CD4-positive, alpha-beta T cell treated with Interleukin-21 for 1 hour (primary cell): ENCODE measurements at regions not wholly inside any gene's neighbourhood (a gene's known extent, or its start where the extent isn't known, plus 50 kb on each side); places are given as distances from the start of the nearest gene placed in this dataset.
"Not testable (repeated sequence)": the region's sequence is repeated elsewhere in the genome, so short reads cannot be mapped to it uniquely, and the experiment has no call there.

ENCODE experiments used
- DNase-seq: peaks from one replicate; pipeline ENCODE4 v3.0.0-alpha.2; 2020

GRCh38 chr3:72288955-72289691, 504.2 kb upstream of the PROK2 start:
- DNase-seq, result no peak

DNA sequence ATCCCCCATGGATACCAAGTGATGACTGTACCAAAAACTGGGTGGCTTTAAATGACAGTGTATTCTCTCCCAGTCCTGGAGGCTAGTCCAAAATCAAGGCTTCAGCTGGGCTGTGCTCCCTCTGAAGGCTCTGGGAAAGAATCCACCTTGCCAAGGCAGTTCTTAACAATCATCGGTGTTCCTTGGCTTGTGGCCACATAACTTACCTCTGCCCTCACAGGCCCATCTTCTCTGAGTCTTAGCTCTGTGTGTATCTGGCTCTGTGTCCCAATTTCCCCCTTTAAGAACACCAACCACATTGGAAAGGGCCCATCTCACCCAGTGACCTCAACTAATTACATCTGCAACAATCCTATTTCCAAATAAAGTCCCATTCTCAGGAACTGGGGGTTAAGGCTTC, 503.0 kb upstream of the PROK2 start:
- no peak for DNase-seq

DNA sequence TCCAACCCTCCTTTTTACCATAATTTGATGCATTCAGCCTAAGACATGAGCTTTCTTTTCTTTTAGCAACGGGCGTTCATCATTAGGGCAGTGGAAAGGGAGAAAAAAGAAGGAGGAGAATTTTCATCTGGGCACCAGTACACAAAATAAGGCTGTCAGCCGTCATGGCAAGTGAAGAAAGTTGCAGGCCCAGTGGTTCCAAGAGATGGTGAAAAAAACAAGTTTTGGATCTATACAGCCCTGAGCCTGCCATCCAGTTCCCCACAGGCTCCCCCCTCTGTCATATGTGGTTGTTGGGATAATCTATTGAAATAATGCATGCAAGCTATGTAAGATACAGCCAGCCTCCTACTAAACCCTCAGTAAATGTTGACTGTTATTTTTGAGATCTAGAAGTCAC, 500.6 kb upstream of the PROK2 start:
- no peak for DNase-seq

GRCh38 chr3:72284471-72284870, 499.5 kb upstream of the PROK2 start:
- DNase-seq, result no peak

DNA sequence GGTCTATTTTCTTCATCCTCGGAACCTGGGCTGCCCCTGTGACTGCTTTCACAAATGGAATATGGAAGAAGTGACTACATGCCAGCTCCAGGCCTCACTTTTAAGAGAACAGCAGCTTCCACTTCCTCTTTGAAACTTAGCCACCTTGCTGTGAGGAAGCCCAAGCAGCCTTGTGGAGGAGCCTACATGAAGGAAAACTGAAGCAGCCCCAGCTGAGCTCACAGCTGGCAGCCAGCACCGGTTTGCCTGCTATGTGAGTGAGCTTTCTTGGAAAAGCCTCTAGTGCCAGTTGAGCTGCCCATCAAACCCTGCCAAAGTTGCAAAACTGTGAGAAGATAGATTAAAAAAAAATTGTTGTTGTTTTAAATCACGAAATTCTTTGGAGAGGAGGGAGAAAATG, 498.0 kb upstream of the PROK2 start:
- DNase-seq, result no peak

DNA sequence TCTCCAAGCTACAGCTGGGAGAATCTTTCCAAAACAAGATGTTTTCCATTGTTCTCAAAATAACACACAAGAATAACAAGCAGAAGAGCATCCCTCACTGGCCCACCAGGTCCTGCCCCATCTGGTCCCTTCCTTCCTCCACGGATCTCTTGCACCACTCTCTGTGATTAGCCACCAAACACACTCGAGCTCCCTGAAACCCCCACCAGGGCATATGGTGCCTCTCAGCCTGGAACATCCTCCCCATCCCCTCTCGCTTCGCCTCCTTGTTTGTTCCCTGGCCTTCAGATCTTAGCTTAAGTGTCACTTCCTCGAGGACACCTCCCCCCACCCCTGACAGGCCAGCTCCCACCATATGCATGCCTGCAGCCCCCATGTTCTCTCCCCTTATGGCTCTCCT, 496.6 kb upstream of the PROK2 start:
- no peak for DNase-seq

GRCh38 chr3:72280876-72281275, 495.9 kb upstream of the PROK2 start:
- no peak for DNase-seq

DNA sequence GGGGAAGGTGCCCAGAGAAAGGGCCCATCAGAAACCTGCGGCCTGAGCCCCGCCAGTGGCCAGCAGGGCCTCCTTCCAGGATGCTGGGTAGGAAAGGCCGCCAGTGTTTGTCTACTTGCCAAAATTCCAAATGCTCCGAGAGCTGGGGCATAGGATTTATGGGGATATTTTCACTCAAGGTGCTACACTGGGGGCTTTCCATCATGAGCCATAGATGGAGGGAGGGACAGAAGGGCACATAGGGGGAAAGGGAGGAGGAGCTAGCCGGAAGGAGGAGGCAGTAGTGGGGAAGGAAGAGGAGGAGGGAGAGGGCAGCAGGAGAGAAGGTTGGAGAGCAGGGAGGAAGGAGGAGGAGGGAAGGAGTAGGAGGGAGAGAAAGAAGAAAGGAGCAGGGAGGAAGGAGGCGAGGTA, 494.7 kb upstream of the PROK2 start:
- no peak for DNase-seq

DNA sequence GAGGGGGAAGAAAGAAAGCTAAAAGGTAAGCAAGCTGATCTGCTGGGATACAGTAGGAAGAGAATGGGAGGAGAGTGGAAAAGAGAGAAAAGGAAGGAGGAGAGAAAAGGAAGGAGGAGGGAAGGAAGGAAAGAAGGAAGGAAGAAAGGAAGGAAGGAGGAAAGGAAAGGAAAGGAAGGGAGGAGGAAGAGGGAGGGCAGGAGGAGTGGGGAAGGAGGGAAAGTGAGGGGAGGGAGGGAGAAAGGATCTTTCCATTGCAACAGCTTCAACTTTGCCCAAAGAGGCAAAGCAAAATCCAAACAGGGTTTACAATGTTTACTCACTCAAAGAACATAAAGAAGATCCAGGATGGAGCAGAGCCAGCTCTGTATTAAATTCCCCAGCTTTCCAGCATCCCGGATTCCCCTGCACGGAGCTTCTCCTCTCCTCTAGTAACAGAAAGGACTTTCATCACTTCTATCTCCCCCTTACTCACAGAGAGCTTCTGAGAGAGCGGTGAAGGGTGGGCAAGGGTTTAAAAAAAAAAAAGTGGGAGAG, 494.2 kb upstream of the PROK2 start:
- DNase-seq, result no peak

GRCh38 chr3:72278349-72279067, 493.6 kb upstream of the PROK2 start:
- DNase-seq, result no peak

GRCh38 chr3:72277710-72278109, 492.8 kb upstream of the PROK2 start:
- no peak for DNase-seq

GRCh38 chr3:72276806-72277205, 491.9 kb upstream of the PROK2 start:
- no peak for DNase-seq

DNA sequence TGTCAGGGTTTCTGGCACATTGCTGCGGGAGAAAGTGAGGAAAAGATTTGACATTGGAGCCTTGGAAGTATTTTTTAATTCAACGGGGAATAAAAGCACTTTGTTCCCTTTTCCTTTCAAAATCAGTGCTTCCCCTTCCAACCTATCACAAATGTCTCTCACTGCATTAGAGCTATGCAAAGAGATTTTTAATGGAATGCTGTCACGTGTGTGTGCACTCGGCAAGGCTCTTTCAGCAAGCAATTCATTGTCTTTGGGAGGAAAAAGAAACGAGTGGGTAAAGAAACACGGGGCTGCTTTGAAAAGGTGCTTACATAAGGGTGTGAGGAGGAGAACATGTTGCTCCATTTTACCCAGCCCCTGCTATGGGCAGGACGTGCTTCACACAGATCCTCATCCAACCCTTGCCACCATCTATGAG, 490.4 kb upstream of the PROK2 start:
- no peak for DNase-seq

DNA sequence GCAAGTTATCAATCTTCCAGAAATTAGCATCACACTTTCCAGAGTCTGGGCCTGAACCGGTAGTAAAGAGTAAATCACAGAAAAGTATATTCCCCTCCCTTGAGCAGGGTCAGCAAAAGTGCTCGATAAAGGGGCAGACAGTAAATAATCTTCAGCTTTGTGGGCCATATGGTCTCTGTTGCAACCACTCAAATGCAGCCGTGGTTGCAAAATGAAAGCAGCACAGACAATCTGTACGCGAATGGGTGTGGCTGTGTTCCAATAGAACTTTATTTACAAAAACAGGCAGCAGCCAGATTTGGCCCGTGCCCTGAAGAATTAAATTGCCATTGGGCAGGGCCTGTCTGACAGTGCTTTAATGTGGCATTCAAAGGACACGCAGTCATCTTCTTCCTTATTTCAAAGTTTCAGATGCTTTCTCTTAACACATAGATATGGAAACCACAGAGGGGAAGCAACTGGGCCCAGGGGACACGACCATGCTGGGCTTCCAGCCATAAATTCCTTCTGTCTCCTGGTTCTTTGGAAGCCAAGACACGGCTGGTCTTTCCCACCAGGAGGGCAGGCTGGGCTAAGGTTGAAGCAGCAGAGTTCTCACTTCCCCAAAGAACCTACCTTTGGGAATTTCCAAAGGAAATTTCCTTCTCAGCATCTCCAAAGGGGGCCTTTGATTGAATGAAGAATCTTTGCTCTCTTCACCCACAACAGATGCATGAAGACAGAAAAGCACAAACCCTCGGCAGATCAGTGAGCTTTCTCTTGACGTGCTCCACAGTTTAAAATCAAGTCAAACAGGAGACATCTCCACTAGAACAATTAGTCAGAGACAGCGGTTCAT, 489.8 kb upstream of the PROK2 start:
- peak; percentile 47 for DNase-seq

DNA sequence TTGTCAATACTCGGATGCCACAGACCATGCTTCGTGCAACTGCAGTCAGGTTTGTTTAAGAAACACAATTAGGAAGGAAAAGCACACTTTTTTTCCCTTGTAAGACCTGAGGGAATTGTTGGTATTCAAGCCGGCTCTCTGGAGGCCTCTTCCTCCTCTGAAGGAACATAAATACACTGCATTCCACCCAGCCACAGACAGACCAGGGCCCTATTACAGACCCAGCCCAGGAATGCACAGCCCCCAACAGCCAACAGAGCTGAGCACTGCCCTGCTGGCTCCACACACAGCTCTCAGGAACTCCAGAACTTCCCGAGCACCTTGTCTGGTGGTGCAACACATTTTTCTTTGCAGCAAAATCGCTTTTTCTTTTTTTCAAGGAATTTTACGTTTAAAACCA, 488.7 kb upstream of the PROK2 start:
- DNase-seq, result no peak

DNA sequence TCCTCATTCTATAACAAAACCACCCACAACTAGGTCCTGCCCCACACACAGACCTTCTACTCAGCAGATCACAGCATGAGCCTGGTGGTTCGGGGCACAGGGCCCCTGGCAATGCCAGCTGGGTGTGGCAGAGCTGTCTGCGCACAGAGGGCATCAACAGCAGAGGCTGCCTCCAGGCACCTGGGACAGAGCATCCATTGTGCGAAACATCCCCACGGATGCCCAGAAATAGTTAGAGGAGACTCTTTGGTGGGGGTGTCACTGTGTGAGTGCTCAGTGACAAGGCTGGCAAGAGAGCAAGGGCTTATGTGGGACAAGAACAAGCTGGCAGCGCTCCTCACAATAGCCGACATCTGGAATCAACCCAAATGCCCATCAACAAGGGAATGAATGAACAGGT, 487.4 kb upstream of the PROK2 start:
- DNase-seq, result no peak

GRCh38 chr3:72271923-72272322, 487.0 kb upstream of the PROK2 start:
- DNase-seq, result no peak

DNA sequence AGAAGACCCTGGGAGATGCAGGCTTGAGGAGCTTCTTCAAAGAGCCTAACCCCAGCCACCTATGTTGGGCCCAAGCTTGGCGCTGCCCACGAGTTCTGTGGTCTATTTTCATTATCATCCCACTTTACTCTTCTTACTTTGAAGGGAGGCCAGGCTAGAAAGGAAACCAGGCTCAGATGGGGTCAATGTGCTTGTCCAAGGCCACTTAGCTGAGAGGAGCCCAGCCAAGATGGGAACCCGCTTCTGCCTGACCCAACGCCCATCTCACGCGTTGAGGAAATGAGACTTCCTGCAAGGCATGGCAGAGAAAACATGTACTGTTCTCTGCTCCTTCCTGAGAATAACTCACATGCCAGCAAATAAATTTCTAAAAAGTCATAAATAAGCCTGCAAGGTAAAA, 486.3 kb upstream of the PROK2 start:
- DNase-seq, result no peak

- no peak for DNase-seq
These were observed 485.8 kb upstream of the PROK2 start for GRCh38 chr3:72270730-72271129.

DNA sequence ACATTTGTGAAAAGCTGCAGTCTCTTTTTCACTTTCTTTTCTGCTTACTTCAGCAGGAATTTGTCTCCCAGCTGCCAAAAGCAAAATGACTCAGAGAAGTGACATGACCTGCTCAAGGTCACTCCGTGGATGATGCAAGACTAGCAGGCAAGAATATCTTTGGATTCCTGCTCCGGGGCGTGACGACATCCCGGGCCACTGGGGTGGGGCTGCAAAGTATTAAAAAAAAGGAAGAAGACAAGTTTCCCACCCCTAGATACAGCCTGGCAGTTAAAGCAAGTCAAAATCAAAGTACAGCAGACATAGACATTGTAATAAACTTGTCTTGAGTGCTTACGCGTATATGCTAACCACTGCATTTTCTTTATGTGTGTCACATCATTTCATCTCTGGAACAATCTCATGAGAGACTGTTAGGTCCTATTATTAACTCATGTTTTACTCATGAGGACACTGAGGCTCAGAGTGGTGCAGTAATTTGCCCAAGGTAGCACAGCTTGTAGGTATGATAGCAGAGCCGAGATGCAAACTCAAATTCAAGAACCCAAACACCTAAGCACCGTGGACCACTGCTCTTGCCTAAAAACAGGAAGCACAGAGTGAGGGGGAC, 485.2 kb upstream of the PROK2 start:
- peak; percentile 42 for DNase-seq

DNA sequence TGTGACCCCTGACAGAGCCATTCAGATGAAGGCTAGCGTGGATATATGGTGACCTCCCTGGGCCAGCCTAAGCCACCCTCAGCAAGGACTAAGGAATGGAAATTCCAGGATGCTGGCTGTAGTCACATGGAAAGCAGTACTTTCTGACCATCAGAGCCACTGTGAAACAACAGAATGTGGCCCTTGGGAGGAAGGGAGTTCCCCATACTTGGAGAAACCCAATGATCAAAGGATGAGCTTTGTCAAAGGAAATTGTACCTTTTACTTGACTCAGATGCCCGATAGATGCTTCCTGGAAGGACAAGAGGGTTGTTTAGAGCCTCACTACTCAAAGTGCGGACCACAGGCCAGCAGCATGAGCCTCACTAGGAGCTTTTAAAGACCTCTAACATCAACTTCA, 484.5 kb upstream of the PROK2 start:
- DNase-seq, result no peak

- not testable (repeated sequence) for DNase-seq
These were observed 482.1 kb upstream of the PROK2 start for GRCh38 chr3:72266921-72267524.

GRCh38 chr3:72266016-72266370, 481.0 kb upstream of the PROK2 start:
- no peak for DNase-seq
